ENCODE measurements at regions not wholly inside any gene's neighbourhood (a gene's known extent, or its start where the extent isn't known, plus 50 kb on each side); places are given as distances from the start of the nearest gene placed in this dataset.

- no peak for DNase-seq
Measured at GRCh38 chr2:60320724-60321123, 232.7 kb downstream of the BCL11A start.

- DNase-seq, result no peak
Measured at GRCh38 chr2:60319031-60319547, 234.4 kb downstream of the BCL11A start.

- no peak for DNase-seq
Measured at GRCh38 chr2:60318544-60318943, 234.9 kb downstream of the BCL11A start.

GRCh38 chr2:60317844-60318243 is 235.6 kb downstream of the BCL11A start:
- no peak for DNase-seq

- no peak for DNase-seq
Measured at GRCh38 chr2:60317034-60317386, 236.4 kb downstream of the BCL11A start.

- DNase-seq, result no peak
Measured at GRCh38 chr2:60316381-60317033, 236.9 kb downstream of the BCL11A start.

GRCh38 chr2:60313470-60314172 is 239.8 kb downstream of the BCL11A start:
- DNase-seq, result no peak

- no peak for DNase-seq
Measured at GRCh38 chr2:60312618-60313017, 240.8 kb downstream of the BCL11A start.

GRCh38 chr2:60311524-60311923 is 241.9 kb downstream of the BCL11A start:
- DNase-seq, result no peak

- no peak for DNase-seq
Measured at GRCh38 chr2:60309941-60310660, 243.4 kb downstream of the BCL11A start.

- DNase-seq, result no peak
Measured at GRCh38 chr2:60309336-60309735, 244.1 kb downstream of the BCL11A start.

GRCh38 chr2:60306267-60306861 is 247.1 kb downstream of the BCL11A start:
- DNase-seq, result no peak

GRCh38 chr2:60303680-60304079 is 249.8 kb downstream of the BCL11A start:
- DNase-seq, result no peak

GRCh38 chr2:60302377-60303126 is 250.9 kb downstream of the BCL11A start:
- DNase-seq, result no peak

GRCh38 chr2:60301726-60302125 is 251.7 kb downstream of the BCL11A start:
- no peak for DNase-seq

- DNase-seq, result no peak
Measured at GRCh38 chr2:60299179-60299578, 254.3 kb downstream of the BCL11A start.

- DNase-seq, result no peak
Measured at GRCh38 chr2:60298006-60298696, 255.3 kb downstream of the BCL11A start.

- DNase-seq, result no peak
Measured at GRCh38 chr2:60297296-60298005, 256.0 kb downstream of the BCL11A start.

- no peak for DNase-seq
Measured at GRCh38 chr2:60296219-60296955, 257.1 kb downstream of the BCL11A start.

GRCh38 chr2:60295636-60295962 is 257.9 kb downstream of the BCL11A start:
- no peak for DNase-seq
